ENCODE measurements at regions not wholly inside any gene's neighbourhood (a gene's known extent, or its start where the extent isn't known, plus 50 kb on each side); places are given as distances from the start of the nearest gene placed in this dataset.

- TF ChIP-seq CTCF (IDR thresholded peaks at IDR 0.05) (no peak), POLR2A (IDR thresholded peaks at IDR 0.05) (no peak), EP300 (IDR thresholded peaks at IDR 0.05) (no peak)
Observed at GRCh38 chrX:127207326-127207725, 387.8 kb downstream of the PRR32 start.
